ENCODE measurements at regions not wholly inside any gene's neighbourhood (a gene's known extent, or its start where the extent isn't known, plus 50 kb on each side); places are given as distances from the start of the nearest gene placed in this dataset.

- Histone ChIP-seq H3K27ac (ENCODE audit: low read depth, low read length, poor library complexity, severe bottlenecking) (no peak overlapping the region), H3K4me1 (ENCODE audit: insufficient read depth, low read length, poor library complexity, severe bottlenecking) (no peaks in the 10 kb centered on the region), H3K9me3 (ENCODE audit: low read length) (no peaks in the 10 kb centered on the region), H3K4me3 (ENCODE audit: low read depth, low read length, poor library complexity, severe bottlenecking) (no peak overlapping the region), H3K36me3 (ENCODE audit: insufficient read depth, low read length) (no peaks in the 10 kb centered on the region), H3K9me2 (ENCODE audit: insufficient read depth, low read length) (no peaks in the 10 kb centered on the region), H2AFZ (ENCODE audit: low read length) (no peak overlapping the region), H3K4me2 (ENCODE audit: low read length) (no peak overlapping the region), H3K79me2 (ENCODE audit: insufficient read depth, low read depth, low read length) (no peaks in the 10 kb centered on the region), H4K20me1 (ENCODE audit: insufficient read depth, low read length) (no peaks in the 10 kb centered on the region)
- CTCF ChIA-PET (ENCODE audit: unreplicated experiment), result no interaction called here
- no peak for TF ChIP-seq CTCF (conservative IDR thresholded peaks at IDR 0.05; ENCODE audit: low read length)
- TF ChIP-seq EZH2phosphoT487 (IDR thresholded peaks at IDR 0.05; ENCODE audit: borderline replicate concordance, low read depth, low read length), result no peak
- POLR2A ChIA-PET, result no interaction called here
- intact Hi-C loops (cut with micrococcal nuclease; ENCODE audit: unreplicated experiment), result no loop called here
- no TSS peak for BruUV-seq (replicated peaks)
- no peak for DNase-seq (ENCODE audit: low spot score)
These were observed 129.7 kb downstream of the FAXC start for GRCh38 chr6:99219788-99220187.

GRCh38 chr6:99216959-99217358 lies 132.5 kb downstream of the FAXC start:
- no peaks in the 10 kb centered on the region for H4K20me1 ChIP-seq (ENCODE audit: insufficient read depth, low read length)
- H3K9me2 ChIP-seq (ENCODE audit: insufficient read depth, low read length), result no peaks in the 10 kb centered on the region
- no peaks in the 10 kb centered on the region for H3K79me2 ChIP-seq (ENCODE audit: insufficient read depth, low read depth, low read length)
- BruUV-seq (replicated peaks), result no TSS peak
- TF ChIP-seq EZH2phosphoT487 (IDR thresholded peaks at IDR 0.05; ENCODE audit: borderline replicate concordance, low read depth, low read length) (no peak), CTCF (conservative IDR thresholded peaks at IDR 0.05; ENCODE audit: low read length) (no peak)
- H2AFZ ChIP-seq (ENCODE audit: low read length), result no peak overlapping the region
- no peak for DNase-seq (ENCODE audit: low spot score)
- CTCF ChIA-PET (ENCODE audit: unreplicated experiment), result no interaction called here
- H3K36me3 ChIP-seq (ENCODE audit: insufficient read depth, low read length), result no peaks in the 10 kb centered on the region
- no peak overlapping the region for H3K27ac ChIP-seq (ENCODE audit: low read depth, low read length, poor library complexity, severe bottlenecking)
- intact Hi-C loops (cut with micrococcal nuclease; ENCODE audit: unreplicated experiment), result no loop called here
- H3K9me3 ChIP-seq (ENCODE audit: low read length), result no peaks in the 10 kb centered on the region
- POLR2A ChIA-PET, result no interaction called here
- H3K4me1 ChIP-seq (ENCODE audit: insufficient read depth, low read length, poor library complexity, severe bottlenecking), result no peaks in the 10 kb centered on the region
- H3K4me2 ChIP-seq (ENCODE audit: low read length), result no peak overlapping the region
- no peak overlapping the region for H3K4me3 ChIP-seq (ENCODE audit: low read depth, low read length, poor library complexity, severe bottlenecking)

GRCh38 chr6:99195986-99196655 lies 153.4 kb downstream of the FAXC start:
- CTCF ChIA-PET (ENCODE audit: unreplicated experiment), result no interaction called here

More at GRCh38 chr6:99195986-99196655, 153.4 kb downstream of the FAXC start:
- BruUV-seq (replicated peaks), result no TSS peak
- no peak for DNase-seq (ENCODE audit: low spot score)
- Histone ChIP-seq H2AFZ (ENCODE audit: low read length) (no peak overlapping the region), H3K9me3 (ENCODE audit: low read length) (no peaks in the 10 kb centered on the region), H3K9me2 (ENCODE audit: insufficient read depth, low read length) (no peaks in the 10 kb centered on the region), H3K4me2 (ENCODE audit: low read length) (no peak overlapping the region), H3K4me3 (ENCODE audit: low read depth, low read length, poor library complexity, severe bottlenecking) (no peak overlapping the region), H3K36me3 (ENCODE audit: insufficient read depth, low read length) (no peaks in the 10 kb centered on the region), H3K27ac (ENCODE audit: low read depth, low read length, poor library complexity, severe bottlenecking) (no peak overlapping the region), H3K4me1 (ENCODE audit: insufficient read depth, low read length, poor library complexity, severe bottlenecking) (no peaks in the 10 kb centered on the region), H3K79me2 (ENCODE audit: insufficient read depth, low read depth, low read length) (no peaks in the 10 kb centered on the region), H4K20me1 (ENCODE audit: insufficient read depth, low read length) (no peaks in the 10 kb centered on the region)
- POLR2A ChIA-PET, result no interaction called here
- intact Hi-C loops (cut with micrococcal nuclease; ENCODE audit: unreplicated experiment), result no loop called here
- TF ChIP-seq EZH2phosphoT487 (IDR thresholded peaks at IDR 0.05; ENCODE audit: borderline replicate concordance, low read depth, low read length) (no peak), CTCF (conservative IDR thresholded peaks at IDR 0.05; ENCODE audit: low read length) (no peak)
